HUDEP-2 (cell line): ENCODE measurements at regions not wholly inside any gene's neighbourhood (a gene's known extent, or its start where the extent isn't known, plus 50 kb on each side); places are given as distances from the start of the nearest gene placed in this dataset.
A peak's percentile ranks its signal among the peaks of the same experiment; 100 is the strongest.
"Not testable (repeated sequence)": the region's sequence is repeated elsewhere in the genome, so short reads cannot be mapped to it uniquely, and the experiment has no call there.

Experiments used
- DNase-seq, 76 experiments: peaks; one replicate each; lab custom pipeline; 2025; ENCODE audit not compliant: unreplicated experiment in 76 of 76; lab: John Stamatoyannopoulos, UW

DNA sequence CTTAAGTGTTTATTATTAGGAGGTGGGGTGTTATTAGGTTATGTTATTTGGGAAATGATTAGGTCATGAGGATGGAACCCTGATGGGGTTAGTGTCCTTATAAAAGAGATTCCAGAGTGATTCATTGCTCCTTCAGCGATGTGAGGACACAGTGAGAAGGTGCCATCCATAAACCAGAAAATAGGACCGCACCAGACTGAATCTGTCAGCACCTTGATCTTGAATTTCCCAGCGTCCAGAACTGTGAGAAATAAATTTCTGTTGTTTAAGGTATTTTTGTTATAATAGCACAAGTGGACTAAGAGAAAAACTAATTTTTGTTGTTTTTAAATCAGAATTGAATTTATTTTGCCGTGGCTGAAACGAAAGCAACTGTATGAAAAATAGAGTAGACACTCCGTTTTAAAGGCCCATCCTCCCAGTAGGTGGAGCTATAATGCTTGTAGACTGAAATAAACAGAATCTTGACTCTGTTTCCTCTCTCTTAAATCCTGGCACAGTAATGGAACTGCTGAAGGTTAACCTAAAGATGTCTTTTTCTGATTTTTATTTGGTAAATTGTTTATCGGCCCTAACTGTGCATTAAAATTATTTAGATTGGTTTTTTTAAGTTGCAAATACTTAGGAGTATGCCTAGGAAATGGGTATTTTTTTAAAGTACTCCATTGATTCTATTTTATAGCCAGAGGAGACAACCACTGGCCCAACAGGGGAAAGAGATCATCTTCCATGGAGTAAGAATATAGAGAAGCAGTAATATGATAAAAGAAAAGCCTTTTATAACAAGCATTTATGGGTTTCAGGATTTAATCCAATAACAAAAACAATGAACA lies 133.2 kb upstream of the ADAMTS3 start:
- DNase-seq: peak in 30 of 76 experiments; percentile 0 to 60 (median 24)

DNA sequence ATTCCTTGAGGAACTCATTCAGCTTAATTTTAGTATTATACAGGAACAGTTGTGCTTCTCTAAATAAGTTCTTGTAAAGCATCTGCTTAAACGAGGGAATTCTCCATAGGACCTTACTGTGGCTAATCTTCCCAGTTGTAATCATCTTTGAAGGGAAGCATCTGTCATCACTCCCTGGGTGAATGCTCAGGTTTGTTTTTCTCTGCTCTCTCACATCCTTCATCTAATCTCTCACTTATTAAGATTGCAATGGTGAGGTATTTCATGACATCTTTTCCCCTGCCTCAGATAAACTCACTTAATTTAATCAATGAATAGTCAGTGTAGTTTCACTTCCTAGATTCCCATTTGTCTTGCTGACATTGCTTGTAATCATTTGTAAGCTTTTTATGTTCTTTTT lies 121.8 kb upstream of the ADAMTS3 start:
- no peak for DNase-seq

DNA sequence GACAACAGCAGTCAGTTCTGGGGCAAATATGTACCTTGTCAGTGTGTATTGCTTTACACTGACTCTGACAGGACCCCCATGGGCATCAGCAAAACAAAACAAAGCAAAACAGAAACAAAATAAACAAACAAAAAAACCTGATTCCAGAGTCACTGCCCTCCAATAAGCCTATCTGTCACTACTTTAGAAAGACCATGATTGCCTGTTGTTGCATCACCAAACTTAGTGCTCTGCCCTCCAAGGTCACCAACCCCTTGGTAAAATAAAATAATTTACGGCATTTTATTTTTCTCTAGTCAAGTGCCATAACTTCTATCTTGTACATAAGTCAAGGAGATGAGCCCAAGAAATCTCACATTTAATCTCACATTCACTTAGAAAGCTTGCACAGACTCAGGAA lies 120.9 kb upstream of the ADAMTS3 start:
- no peak for DNase-seq

DNA sequence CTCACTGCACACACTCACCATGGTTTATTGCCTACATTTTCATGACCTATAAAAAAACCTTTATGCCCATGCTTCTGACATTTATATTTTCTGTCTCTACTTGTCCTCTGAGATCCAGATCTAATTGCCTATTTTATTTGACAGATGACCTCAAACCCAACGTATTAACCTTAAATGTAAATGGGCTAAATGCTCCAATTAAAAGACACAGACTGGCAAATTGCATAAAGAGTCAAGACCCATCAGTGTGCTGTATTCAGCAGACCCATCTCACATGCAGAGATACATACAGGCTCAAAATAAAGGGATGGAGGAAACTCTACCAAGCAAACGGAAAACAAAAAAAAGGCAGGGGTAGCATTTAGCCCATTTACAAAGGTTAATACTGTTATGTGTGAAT lies 117.4 kb upstream of the ADAMTS3 start:
- DNase-seq: not testable (repeated sequence)

DNA sequence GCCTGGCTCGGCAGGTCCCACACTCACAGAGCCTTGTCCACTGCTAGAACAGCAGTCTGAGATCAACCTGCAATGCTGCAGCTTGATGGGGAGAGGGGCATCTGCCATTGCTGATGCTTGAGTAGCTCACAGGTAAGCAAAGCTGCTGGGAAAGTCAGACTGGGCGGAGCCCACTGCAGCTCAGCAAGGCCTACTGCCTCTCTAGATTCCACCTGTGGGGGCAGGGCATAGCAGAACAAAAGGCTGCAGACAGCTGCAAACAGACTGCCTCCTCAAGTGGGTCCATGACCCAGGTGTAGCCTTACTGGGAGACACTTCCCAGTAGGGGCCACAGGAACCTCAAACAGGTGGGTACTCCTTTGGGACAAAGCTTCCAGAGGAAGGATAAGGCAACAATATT lies 110.6 kb upstream of the ADAMTS3 start:
- no peak for DNase-seq

DNA sequence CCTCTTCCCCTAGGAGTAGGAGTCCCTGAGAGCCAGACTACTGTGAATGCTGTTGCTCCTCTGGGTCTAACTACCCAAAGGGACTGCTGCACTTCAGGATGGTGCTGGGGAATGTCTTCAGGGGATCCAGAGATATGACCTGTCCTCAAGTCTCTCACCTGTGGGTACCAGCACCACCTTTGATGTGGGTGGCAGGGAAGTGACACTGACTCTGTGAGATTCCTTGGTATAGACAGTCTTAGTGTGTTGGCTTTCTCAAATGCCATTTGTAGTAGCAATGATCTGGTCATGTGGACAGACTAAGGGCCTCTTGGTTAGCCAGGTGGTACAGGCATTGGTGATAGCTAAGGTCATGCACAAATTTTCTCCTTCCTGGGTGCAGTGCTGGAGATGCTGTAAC lies 108.9 kb upstream of the ADAMTS3 start:
- no peak for DNase-seq

DNA sequence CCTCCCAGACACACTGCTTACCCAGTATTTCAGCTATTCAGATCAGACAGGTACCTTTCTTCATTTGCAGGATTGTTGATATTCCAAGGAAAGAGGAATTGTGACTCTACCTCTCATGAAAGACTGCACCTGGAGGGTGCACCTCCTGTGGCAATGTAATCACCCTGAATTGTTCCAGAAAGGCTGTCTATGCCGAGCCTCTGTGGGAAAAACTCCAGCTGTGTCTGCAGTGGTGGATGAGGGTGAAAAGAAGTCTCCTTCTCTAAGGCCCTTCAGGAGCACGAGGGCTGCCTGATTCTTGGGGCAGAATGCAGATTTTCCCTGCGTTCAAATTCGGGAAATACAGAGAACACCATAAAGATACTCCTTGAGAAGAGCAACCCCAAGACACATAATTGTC lies 108.2 kb upstream of the ADAMTS3 start:
- no peak for DNase-seq

DNA sequence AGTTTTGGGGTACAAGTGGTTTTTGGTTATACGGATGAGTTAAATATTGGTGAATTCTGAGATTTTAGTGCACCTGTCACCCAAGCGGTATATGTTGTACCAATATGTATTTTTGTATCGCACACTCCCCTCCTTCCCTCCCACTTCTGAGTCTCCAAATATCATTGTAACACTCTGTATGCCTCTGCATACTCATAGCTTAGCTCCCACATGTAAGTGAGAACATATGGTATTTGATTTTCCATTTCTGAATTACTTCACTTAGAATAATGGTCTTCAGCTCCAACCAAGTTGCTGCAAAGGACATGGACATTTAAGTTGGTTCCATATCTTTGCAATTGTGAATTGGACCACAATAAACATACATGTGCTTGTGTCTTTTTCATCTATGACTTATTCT lies 103.0 kb upstream of the ADAMTS3 start:
- no peak for DNase-seq

DNA sequence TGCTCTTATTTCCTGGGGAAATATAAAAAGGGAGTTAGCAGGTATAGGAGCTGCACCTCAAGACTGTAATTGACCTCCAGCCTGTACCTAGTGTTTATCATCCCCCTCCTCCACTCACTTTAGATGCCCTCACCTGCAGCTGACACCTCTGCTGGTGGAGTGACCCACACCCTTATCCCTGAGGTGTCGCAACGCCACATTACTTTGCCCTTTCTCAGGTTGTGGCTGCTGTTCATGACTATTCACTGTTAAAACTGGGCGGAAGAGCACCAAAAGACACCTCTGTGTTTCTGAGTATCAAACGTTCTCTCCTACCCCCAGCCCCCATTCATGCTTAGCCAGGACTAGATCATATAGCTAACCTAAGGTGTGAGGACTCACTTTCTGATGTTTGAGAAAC lies 101.5 kb upstream of the ADAMTS3 start:
- DNase-seq: no peak

DNA sequence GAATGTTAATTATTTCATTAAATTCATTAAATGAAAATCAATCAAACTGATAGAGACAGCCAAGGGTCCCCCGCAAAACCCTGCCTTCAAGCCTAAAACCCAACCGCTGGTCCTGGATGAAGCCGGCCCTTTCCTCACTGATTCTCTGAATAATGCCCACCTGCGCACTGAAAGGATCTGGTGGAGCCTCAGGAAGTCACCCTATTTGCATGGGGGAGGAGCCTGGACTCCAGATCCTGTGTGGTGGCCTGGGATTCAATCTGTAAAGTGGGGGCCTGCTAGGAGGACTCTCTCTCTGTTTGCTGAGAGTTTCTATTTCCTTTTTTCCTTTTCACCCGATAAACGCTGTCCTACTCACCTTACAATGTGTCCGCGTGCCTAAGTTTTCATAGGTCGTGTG lies 97.9 kb upstream of the ADAMTS3 start:
- no peak for DNase-seq

DNA sequence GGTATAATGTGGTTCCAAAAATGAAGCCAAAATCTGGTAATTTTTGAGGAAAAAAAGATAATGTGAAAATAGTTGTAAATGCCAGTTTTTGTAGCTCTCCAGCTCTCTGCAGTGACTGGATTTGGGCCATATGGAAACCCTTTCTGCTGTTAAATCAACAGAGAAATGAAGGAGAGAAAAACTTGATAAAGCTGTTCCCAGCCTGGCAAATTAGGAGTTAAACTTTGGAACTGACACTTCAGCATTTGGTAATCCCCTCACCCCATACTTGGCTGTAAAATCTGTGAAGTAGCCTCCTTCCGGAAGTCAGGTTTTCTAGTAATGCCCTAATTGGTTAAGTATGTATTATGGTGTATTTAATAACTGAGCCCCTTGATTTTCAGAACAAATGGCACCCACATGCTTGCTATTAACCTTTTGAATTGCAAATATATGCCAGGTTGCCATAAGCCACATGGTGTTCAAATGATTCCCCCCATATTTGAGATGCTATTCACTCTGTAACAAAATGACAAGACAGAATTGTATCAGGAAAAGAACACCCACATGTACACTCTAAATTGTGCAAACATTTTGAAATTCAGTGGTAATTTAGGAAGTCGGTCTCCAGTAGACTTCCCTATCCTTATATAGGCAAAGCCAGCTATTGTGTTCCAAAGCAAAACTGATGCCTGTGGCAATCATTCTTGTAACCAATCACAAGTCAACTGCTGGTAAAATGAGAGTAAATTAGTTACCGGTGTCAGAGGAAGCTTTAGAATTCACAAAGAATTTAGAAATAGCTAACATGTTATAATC lies 96.3 kb upstream of the ADAMTS3 start:
- no peak for DNase-seq

DNA sequence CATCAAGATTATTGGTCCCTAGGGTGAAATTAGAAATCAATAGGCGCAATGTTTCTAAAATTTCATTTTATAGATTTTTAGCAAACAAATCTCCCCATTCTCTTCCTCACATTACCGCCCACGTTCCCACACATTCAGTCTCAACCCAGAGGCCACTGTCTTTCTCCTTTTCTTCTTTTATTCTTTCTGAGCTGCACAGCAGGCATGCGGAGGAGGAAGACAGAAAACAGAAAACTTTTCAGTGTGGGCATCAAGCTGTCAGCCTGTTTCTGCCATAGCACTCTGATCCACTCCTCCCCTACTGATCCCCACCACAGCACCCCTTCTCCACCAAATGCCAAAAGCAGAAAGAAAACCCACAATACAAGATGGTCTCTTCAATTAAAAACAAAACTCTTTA lies 94.8 kb upstream of the ADAMTS3 start:
- no peak for DNase-seq

DNA sequence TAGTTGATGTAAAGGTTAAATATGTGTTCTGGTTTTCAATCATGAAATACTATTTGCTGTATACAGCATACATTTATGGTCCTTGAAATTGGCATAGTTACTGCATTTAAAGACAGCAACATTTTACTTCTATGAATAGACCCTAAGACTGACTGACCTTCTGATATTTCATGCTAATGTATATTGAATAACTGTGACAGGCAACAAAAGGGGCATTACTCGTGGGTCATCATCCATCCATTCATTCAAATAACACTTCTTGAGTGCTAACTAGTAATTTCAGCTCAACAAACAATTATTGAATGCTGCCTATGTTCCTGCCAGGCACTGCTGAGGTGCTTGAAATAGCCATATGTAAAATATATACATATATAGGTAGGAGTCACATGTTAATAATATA lies 92.8 kb upstream of the ADAMTS3 start:
- no peak for DNase-seq

DNA sequence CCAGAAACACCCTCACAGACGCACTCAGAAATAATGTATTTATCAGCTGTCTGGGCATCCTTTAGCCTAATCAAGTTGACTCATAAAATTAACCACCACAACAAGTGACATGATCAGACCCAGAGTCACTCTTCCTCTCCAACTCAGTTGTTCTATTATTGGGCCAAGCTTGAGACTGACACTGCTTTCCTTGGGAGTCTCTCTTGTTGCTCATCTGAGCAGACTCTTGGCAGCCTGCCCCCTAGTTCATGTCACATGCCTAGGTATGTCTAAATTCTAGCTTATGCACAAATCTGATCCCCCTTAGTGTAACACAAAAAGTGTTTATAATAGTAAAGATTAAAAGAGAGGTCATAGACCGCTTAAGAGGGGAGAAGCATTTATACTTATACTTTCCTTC lies 72.6 kb upstream of the ADAMTS3 start:
- DNase-seq: peak in 3 of 76 experiments; percentile 0 to 21 (median 2)

DNA sequence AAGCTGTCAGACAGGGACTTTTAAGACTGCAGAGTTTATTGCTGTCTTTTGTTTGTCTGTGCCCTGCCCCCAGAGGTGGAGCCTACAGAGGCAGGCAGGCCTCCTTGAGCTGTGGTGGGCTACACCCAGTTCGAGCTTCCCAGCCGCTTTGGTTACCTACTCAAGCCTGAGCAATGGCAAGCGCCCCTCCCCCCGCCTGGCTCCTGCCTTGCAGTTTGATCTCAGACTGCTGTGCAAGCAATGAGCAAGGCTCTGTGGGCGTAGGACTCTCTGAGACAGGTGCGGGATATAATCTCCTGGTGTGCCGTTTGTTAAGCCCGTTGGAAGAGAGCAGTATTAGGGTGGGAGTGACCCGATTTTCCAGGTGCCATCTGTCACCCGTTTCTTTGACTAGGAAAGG lies 67.8 kb upstream of the ADAMTS3 start:
- DNase-seq: not testable (repeated sequence)

DNA sequence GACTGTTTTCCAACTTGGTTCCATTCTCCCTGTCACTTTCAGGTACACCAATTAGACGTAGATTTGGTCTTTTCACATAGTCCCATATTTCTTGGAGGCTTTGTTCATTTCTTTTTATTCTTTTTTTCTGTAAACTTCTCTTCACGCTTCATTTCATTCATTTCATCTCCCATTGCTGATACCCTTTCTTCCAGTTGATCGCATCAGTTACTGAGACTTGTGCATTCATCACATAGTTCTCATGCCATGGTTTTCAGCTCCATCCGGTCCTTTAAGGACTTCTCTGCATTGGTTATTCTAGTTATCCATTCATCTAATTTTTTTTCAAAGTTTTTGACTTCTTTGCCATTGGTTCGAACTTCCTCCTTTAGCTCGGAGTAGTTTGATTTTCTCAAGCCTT lies 66.9 kb upstream of the ADAMTS3 start:
- not testable (repeated sequence) for DNase-seq

DNA sequence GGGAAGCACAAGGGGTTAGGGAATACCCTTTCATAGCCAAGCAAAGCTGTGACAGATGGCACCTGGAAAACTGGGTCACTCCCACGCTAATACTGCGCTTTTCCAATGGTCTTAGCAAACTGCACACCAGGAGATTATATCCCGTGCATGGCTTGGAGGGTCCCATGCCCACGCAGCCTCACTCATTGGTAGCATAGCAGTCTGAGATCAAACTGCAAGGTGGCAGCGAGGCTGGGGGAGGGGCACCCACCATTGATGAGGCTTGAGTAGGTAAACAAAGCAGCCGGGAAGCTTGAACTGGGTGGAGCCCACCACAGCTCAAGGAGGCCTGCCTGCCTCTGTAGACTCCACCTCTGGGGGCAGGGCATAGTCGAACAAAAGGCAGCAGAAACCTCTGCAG lies 63.2 kb upstream of the ADAMTS3 start:
- not testable (repeated sequence) for DNase-seq

DNA sequence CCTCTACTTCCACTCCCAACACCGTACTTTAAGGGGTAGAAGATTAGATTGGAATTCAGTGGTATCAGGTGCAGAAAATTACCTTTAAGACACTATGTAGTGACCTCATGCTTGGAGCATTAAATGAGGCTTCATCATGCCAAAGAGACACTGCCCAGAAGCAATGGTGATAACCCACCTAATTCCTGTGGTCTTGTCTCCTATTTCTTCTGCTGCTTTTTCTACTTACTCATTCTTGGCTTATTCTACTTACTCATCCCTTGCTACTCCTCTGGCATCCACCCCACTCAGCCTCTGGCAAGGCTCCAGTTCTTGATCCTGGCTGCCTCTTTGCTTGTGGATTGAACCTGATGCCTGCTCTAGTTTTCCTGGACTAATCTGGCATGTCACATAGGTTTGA lies 62.3 kb upstream of the ADAMTS3 start:
- DNase-seq: peak in 12 of 76 experiments; percentile 0 to 56 (median 4)

DNA sequence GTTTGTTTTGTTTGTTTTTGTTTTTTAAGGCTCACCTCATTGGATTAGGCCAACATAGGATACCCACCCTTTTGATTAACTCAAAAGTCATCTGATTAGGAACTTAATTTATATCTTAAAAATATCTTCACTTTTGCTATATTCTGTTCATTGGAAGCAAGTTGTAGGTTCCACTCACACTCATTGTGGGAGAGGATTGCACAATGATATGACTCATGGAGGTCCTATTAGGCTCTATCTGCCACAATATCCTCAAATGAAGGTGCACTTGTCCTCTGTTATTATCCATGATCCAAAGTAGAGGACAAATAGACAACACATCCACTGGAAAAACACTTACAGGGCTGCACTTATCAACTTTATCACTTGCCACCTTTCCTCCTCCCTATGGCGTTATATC lies 60.5 kb upstream of the ADAMTS3 start:
- no peak for DNase-seq

DNA sequence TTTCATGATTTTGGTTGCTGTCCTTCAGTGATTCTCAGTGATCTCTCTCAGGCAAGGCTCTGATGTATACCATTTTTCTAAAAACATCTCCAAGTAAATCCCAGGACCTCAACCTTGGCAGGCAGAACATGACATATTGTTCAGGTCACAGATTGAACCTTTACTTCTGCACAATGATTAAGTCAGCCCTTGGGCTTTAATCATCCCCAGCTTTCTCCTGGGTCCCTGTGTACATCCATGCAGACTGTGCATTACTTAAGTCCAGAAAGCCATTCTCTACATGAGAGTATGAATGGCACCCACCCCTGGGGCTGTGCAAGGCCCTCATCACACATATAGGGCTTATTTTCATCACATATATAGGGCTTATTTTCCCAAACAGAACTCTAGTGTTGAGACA lies 58.7 kb upstream of the ADAMTS3 start:
- no peak for DNase-seq
